ENCODE measurements at regions not wholly inside any gene's neighbourhood (a gene's known extent, or its start where the extent isn't known, plus 50 kb on each side); places are given as distances from the start of the nearest gene placed in this dataset.
"Not testable (repeated sequence)": the region's sequence is repeated elsewhere in the genome, so short reads cannot be mapped to it uniquely, and the experiment has no call there.

GRCh38 chr7:91566402-91566732 is 302.1 kb downstream of the FZD1 start:
- no peak for DNase-seq (ENCODE audit: low read depth)

- DNase-seq (ENCODE audit: low read depth): no peak
Measured at GRCh38 chr7:91567081-91568012, 303.1 kb downstream of the FZD1 start.

GRCh38 chr7:91568138-91568537 is 303.9 kb downstream of the FZD1 start:
- no peak for DNase-seq (ENCODE audit: low read depth)

- DNase-seq (ENCODE audit: low read depth): peak; percentile 24
Measured at GRCh38 chr7:91569728-91570457, 305.7 kb downstream of the FZD1 start.

GRCh38 chr7:91570560-91570959 is 306.3 kb downstream of the FZD1 start:
- DNase-seq (ENCODE audit: low read depth): no peak

GRCh38 chr7:91571601-91572000 is 307.4 kb downstream of the FZD1 start:
- no peak for DNase-seq (ENCODE audit: low read depth)

- no peak for DNase-seq (ENCODE audit: low read depth)
Measured at GRCh38 chr7:91573405-91573804, 307.1 kb downstream of the MTERF1 start.

GRCh38 chr7:91576459-91576858 is 304.0 kb downstream of the MTERF1 start:
- DNase-seq (ENCODE audit: low read depth): not testable (repeated sequence)

- DNase-seq (ENCODE audit: low read depth): no peak
Measured at GRCh38 chr7:91579837-91580236, 300.7 kb downstream of the MTERF1 start.

- DNase-seq (ENCODE audit: low read depth): no peak
Measured at GRCh38 chr7:91582799-91583477, 297.6 kb downstream of the MTERF1 start.

GRCh38 chr7:91596287-91596686 is 284.2 kb downstream of the MTERF1 start:
- DNase-seq (ENCODE audit: low read depth): no peak

GRCh38 chr7:91598791-91599190 is 281.7 kb downstream of the MTERF1 start:
- DNase-seq (ENCODE audit: low read depth): no peak

- no peak for DNase-seq (ENCODE audit: low read depth)
Measured at GRCh38 chr7:91600112-91600511, 280.4 kb downstream of the MTERF1 start.

- no peak for DNase-seq (ENCODE audit: low read depth)
Measured at GRCh38 chr7:91603707-91604106, 276.8 kb downstream of the MTERF1 start.

- no peak for DNase-seq (ENCODE audit: low read depth)
Measured at GRCh38 chr7:91608606-91609005, 271.9 kb downstream of the MTERF1 start.

GRCh38 chr7:91609525-91609924 is 271.0 kb downstream of the MTERF1 start:
- no peak for DNase-seq (ENCODE audit: low read depth)

GRCh38 chr7:91614431-91614830 is 266.1 kb downstream of the MTERF1 start:
- no peak for DNase-seq (ENCODE audit: low read depth)

- no peak for DNase-seq (ENCODE audit: low read depth)
Measured at GRCh38 chr7:91618776-91619765, 261.4 kb downstream of the MTERF1 start.

- DNase-seq (ENCODE audit: low read depth): no peak
Measured at GRCh38 chr7:91620827-91621226, 259.7 kb downstream of the MTERF1 start.

GRCh38 chr7:91627324-91627723 is 253.2 kb downstream of the MTERF1 start:
- DNase-seq (ENCODE audit: low read depth): not testable (repeated sequence)

- DNase-seq (ENCODE audit: low read depth): no peak
Measured at GRCh38 chr7:91628742-91629141, 251.8 kb downstream of the MTERF1 start.

Measured in EH (cell line).